Effector memory CD8-positive, alpha-beta T cell (primary cell): ENCODE measurements at regions not wholly inside any gene's neighbourhood (a gene's known extent, or its start where the extent isn't known, plus 50 kb on each side); places are given as distances from the start of the nearest gene placed in this dataset.

Experiments
- ATAC-seq: fragments of 150-1000 bp; cut with Tn5 transposase; replicated peaks from 2 replicates; pipeline ENCODE4 v1.10.0; 2021; ENCODE audit warnings: mild to moderate bottlenecking, moderate library complexity
- DNase-seq, 3 experiments: peaks; one replicate each; pipeline ENCODE4 v3.0.0; 2021
- H3K27ac Mint-ChIP-seq, 2 donors: one replicate each; pipeline ENCODE4 v1.8.0; 2022; ENCODE audit warnings: mild to moderate bottlenecking in 2 of 2, mixed read lengths in 2 of 2, moderate library complexity in 2 of 2
- H3K27me3 Mint-ChIP-seq, 2 donors: one replicate each; pipeline ENCODE4 v1.8.0; 2022; ENCODE audit warnings: mixed read lengths in 2 of 2
- H3K36me3 Mint-ChIP-seq: one replicate; pipeline ENCODE4 v1.8.0; 2022; ENCODE audit warnings: mild to moderate bottlenecking, moderate library complexity, mixed read lengths; ENCODE audit not compliant: insufficient read depth
- H3K4me1 Mint-ChIP-seq, 2 donors: one replicate each; pipeline ENCODE4 v1.8.0; 2022; ENCODE audit warnings: low read depth in 2 of 2, mixed read lengths in 2 of 2
- H3K4me3 Mint-ChIP-seq, 2 donors: one replicate each; pipeline ENCODE4 v1.8.0; 2022; ENCODE audit warnings: mild to moderate bottlenecking in 2 of 2, mixed read lengths in 2 of 2, moderate library complexity in 2 of 2
- H3K9me3 Mint-ChIP-seq, 2 donors: one replicate each; pipeline ENCODE4 v1.8.0; 2022; ENCODE audit warnings: mixed read lengths in 2 of 2

DNA sequence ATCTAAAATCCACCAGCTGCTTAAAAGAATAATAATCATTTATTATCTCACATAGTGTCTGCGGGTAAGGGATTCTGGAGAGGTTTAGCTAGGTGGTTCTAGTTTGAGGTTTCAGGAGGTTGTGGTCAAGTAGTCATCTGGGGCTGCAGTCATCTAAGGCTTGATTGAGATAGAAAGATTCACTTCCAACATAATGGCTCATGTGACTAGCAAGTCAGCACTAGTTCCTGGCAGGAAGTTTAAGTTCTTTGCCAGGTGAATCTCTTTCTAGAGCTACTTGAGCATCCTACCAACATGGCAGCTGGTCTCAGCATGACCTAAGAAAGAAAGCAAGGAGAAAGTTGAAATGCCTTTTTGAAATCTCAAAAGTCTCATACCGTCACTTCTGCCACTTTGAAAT, 128.8 kb downstream of the EDN1 start:
- ATAC-seq = no peak
- H3K9me3 Mint-ChIP-seq = peaks cover 0 to 2% of the 10 kb centered on the region in 2 donors
- H3K4me1 Mint-ChIP-seq = no peaks in the 10 kb centered on the region
- DNase-seq = no peak
- no peak overlapping the region for H3K4me3 Mint-ChIP-seq
- H3K36me3 Mint-ChIP-seq = no peaks in the 10 kb centered on the region
- peaks cover 0 to 7% of the 10 kb centered on the region in 2 donors for H3K27me3 Mint-ChIP-seq
- H3K27ac Mint-ChIP-seq = no peak overlapping the region

DNA sequence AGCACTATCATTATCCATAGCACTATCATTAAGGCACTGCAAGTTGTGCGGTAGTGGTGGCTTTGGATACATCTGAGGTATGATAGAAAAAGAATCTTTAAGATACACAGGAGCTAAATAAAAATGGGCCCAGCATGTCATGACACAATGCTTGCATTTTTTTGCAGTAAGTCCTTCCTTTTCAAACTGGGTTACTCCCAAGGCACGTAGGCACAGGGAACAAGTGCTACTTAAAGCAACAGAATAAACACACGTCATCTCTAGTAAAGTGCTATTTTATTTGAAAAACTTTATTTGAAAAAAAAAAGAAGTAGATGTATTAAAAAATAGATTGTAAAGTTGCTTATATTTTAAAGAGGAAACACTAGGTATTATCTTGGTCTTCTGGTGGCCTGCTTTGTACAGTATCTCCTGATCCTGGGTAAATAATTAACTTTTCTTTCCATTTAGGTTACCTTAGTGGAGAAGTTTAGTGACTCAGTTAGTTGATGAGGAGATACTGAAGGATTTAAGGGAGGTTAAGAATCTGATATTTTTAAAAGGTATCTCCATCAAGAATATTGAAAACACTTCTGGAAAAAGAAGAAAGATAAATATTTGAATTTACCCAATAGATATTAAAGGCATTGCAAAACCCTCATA, 129.6 kb downstream of the EDN1 start:
- Mint-ChIP-seq H3K36me3 (no peaks in the 10 kb centered on the region), H3K4me3 (no peak overlapping the region), H3K27me3 (peaks cover 0 to 7% of the 10 kb centered on the region in 2 donors), H3K27ac (no peak overlapping the region), H3K4me1 (no peaks in the 10 kb centered on the region), H3K9me3 (peaks cover 0 to 2% of the 10 kb centered on the region in 2 donors)
- no peak for ATAC-seq
- DNase-seq = no peak

DNA sequence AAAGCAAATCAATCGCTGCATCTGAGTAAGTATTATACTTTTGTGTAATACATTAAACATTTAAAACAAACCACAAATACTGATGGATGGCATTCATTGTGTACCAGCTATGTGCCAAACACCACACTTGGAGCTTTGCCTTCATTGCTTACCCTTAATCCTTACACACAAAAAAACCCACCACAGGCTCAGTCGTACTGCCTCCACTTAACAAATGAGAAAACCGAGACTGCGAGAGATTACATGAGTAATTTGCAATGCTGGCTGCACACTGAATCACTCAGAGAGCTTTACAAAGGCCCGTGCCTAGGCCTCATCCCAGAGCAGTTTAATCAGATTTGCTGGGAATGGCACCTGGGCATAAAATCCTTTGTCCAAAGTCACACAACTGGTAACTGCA, 130.5 kb downstream of the EDN1 start:
- DNase-seq (no peak), ATAC-seq (no peak)
- peaks cover 0 to 2% of the 10 kb centered on the region in 2 donors for H3K9me3 Mint-ChIP-seq
- no peaks in the 10 kb centered on the region for H3K4me1 Mint-ChIP-seq
- H3K4me3 Mint-ChIP-seq = no peak overlapping the region
- no peaks in the 10 kb centered on the region for H3K36me3 Mint-ChIP-seq
- no peak overlapping the region for H3K27ac Mint-ChIP-seq
- peaks cover 0 to 7% of the 10 kb centered on the region in 2 donors for H3K27me3 Mint-ChIP-seq

DNA sequence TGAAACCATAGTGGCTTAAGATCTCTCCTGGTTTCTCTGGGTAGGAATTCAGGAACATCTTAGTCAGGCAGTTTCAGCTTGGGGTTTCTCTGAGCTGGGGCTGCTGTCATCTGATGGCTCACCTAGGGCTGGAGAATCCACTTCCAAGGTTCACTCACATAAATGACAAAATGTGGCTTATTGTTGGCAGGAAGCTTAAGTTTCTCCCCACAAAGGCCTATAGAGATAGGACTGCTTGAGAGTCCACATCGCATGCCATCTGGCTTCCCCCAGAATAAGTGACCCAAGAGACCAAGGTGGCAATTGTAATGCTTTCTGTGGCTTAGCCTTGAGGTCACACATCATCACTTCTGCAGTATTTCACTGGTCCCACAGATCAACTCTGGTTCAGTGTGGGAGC, 131.4 kb downstream of the EDN1 start:
- Mint-ChIP-seq H3K9me3 (peaks cover 0 to 2% of the 10 kb centered on the region in 2 donors), H3K27ac (no peak overlapping the region), H3K4me1 (no peaks in the 10 kb centered on the region), H3K36me3 (no peaks in the 10 kb centered on the region), H3K4me3 (no peak overlapping the region), H3K27me3 (peaks cover 0 to 7% of the 10 kb centered on the region in 2 donors)
- DNase-seq (no peak), ATAC-seq (no peak)

DNA sequence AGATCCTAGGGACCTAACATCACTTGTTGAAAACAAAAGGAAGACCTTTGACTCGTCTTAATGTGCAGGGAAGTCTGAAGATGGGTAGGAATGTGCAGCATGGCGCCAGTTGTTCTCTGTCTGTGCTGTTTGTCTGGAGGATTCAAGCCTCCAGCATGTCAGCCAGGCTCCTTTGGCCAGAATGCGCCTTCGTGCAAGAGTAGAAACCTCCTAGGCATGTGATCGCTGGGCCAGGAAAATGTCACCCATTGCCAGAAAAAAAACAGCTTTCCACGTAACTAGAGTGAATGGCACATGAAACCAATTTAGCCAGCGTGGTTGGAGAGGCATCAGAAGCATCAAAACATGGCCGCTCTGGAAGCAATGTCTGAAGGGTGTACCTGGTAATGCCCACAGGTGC, 132.7 kb downstream of the EDN1 start:
- no peak for ATAC-seq
- H3K27me3 Mint-ChIP-seq = peaks cover 0 to 7% of the 10 kb centered on the region in 2 donors
- no peaks in the 10 kb centered on the region for H3K9me3 Mint-ChIP-seq

DNA sequence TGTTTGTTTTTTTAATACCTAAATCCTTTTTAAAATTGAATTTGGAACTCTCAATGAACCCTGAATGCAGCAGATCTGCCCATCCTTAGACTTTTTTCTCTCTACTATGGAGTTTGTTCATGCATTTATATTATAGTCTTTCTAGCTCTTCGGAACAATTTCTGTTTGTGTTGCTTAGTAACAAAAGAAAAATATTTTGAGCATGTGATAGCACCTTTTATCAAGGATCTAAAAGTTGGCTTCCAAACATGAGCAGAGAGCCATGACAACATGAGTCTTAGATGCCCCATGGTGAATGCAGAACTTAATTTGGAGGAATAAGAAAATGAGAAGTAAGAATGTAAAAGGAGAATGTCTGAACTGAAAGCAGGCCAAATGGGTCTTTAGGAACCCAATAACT, 133.7 kb downstream of the EDN1 start:
- no peaks in the 10 kb centered on the region for H3K9me3 Mint-ChIP-seq
- H3K27me3 Mint-ChIP-seq = peaks cover 0 to 2% of the 10 kb centered on the region in 2 donors
- H3K4me1 Mint-ChIP-seq = no peaks in the 10 kb centered on the region
- no peak for ATAC-seq
- no peak overlapping the region for H3K4me3 Mint-ChIP-seq
- no peak for DNase-seq
- H3K36me3 Mint-ChIP-seq = no peaks in the 10 kb centered on the region
- no peak overlapping the region for H3K27ac Mint-ChIP-seq

More for the DNA sequence above, 132.7 kb downstream of the EDN1 start:
- Mint-ChIP-seq H3K4me3 (no peak overlapping the region), H3K36me3 (no peaks in the 10 kb centered on the region), H3K27ac (no peak overlapping the region), H3K4me1 (no peaks in the 10 kb centered on the region)
- no peak for DNase-seq

DNA sequence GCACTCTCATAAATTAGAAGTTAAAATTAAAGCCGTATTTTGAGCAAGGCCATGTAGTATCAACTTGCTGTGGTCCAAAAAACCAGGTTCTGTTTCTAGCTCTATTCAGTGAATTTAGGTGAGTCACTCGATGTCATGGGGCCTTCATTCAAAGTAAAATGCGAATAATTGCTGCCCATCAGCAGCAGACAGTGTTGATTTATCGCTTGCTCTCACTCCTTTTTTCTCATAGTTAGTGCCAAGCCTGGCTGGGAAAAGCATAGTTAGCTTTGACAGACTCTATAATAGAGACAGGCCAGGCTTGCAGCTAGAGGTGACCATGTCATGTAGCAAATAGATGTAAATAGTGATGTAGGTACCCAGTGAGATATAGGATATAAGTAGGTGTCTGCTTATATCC, 136.0 kb downstream of the EDN1 start:
- H3K9me3 Mint-ChIP-seq = peaks cover 0 to 2% of the 10 kb centered on the region in 2 donors
- H3K27me3 Mint-ChIP-seq = no peaks in the 10 kb centered on the region
- no peak overlapping the region for H3K27ac Mint-ChIP-seq
- DNase-seq (no peak), ATAC-seq (no peak)
- no peaks in the 10 kb centered on the region for H3K36me3 Mint-ChIP-seq
- H3K4me3 Mint-ChIP-seq = no peak overlapping the region
- no peaks in the 10 kb centered on the region for H3K4me1 Mint-ChIP-seq

DNA sequence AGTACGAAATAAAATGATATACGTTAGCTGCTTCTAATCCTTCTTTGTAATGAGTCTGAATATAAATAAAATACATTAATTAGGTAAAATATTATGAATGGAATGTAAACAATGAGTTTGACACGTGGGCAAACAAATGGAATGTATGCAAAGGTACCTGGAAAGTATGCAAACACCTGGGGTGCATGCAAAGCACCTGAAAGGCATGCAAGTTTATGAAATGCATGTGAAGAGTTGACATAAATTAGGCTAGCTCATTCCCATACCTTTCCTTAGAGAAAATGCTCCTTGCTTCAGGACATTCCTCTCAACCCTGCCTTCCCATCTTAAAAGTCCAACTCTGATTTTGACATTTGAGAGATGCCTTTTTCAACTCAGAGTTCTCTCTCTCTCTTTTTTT, 140.9 kb downstream of the EDN1 start:
- ATAC-seq = no peak
- Mint-ChIP-seq H3K27me3 (no peaks in the 10 kb centered on the region), H3K36me3 (no peaks in the 10 kb centered on the region), H3K4me3 (no peak overlapping the region), H3K4me1 (no peaks in the 10 kb centered on the region), H3K27ac (no peak overlapping the region), H3K9me3 (peaks cover 0 to 6% of the 10 kb centered on the region in 2 donors)
- DNase-seq = no peak

DNA sequence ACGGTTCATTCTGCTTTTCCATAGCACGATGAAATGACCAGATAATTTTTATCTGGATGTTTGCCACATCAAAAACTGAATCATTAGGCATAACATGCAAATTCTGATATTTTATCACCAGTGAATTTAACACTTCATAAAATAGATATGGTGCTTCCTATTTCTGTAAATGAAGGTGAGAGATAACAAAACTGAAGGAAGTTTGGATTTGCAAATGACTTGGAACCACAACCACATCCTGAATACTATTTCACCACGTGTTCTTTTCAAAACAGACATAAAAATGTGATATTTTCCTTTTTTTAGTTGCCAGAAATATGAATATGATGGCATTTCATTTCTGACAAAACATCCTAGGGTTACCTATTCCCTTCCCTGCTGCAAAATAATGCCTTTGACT, 146.1 kb downstream of the EDN1 start:
- no peak overlapping the region for H3K4me3 Mint-ChIP-seq
- H3K9me3 Mint-ChIP-seq = peaks cover 0 to 5% of the 10 kb centered on the region in 2 donors
- no peak for DNase-seq
- H3K27me3 Mint-ChIP-seq = no peaks in the 10 kb centered on the region
- no peaks in the 10 kb centered on the region for H3K4me1 Mint-ChIP-seq
- no peaks in the 10 kb centered on the region for H3K36me3 Mint-ChIP-seq
- ATAC-seq = no peak
- no peak overlapping the region for H3K27ac Mint-ChIP-seq

DNA sequence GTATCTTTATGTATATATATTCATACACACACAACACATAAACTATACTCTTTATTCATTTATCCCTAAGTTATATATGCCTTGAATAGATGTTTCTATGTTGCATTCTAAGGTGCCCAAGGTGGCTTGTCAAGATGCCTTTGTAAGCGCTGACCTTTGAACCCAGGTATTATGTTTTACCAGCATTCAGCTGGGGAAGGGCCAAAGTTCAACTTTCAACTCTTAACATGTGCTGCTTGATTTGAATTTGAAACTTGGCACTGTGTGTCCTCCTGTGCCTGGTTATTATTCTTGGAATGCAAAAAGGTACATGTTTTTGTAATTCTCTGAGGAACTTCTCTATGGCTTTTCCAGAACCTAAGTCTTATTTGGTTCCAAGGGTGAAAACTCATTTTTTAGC, 146.5 kb downstream of the EDN1 start:
- no peak for ATAC-seq
- no peaks in the 10 kb centered on the region for H3K4me1 Mint-ChIP-seq
- H3K27me3 Mint-ChIP-seq = no peaks in the 10 kb centered on the region
- no peak overlapping the region for H3K27ac Mint-ChIP-seq
- no peaks in the 10 kb centered on the region for H3K36me3 Mint-ChIP-seq
- DNase-seq = no peak
- H3K9me3 Mint-ChIP-seq = peaks cover 0 to 5% of the 10 kb centered on the region in 2 donors
- no peak overlapping the region for H3K4me3 Mint-ChIP-seq

DNA sequence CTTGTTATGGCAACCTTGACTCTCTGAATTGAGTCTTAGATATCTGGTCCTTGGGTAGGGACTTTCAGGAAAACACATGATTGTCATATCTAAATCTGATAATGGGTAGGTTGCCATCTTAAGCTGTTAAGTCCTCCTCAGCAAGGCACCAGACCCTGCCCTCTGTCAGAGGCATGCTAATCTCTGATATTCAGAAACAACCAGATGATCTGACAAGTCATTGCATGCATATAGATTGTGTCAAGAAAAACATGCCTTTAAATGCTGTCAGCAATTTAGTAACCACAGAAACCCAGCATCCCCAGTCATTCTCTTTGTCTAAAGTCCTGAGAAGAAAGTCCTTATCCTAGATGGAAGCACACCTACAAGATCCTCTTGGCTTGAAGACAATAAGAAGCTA, 149.1 kb downstream of the EDN1 start:
- DNase-seq = no peak
- Mint-ChIP-seq H3K36me3 (no peaks in the 10 kb centered on the region), H3K27me3 (no peaks in the 10 kb centered on the region), H3K27ac (no peak overlapping the region), H3K4me1 (no peaks in the 10 kb centered on the region), H3K9me3 (peaks cover 0 to 3% of the 10 kb centered on the region in 2 donors), H3K4me3 (no peak overlapping the region)
- ATAC-seq = no peak

DNA sequence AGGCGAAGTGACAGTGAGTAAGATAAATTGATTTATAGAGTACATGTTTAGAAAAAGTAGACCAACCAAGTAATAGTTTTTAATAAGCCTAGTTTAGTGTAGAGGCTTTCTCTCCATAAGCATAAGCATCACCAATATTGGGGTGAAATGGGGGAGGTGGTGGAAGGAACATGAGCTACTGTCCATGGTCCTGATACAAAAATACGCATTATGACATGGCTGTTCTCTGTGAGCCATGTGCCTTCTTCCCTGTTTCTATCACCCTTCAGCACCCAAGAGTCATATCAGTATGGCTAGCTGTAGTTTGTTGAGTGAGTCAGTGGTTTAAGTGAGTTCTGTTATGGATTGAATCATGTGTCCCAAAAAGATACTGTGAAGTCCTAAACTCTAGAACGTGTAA, 150.8 kb downstream of the EDN1 start:
- Mint-ChIP-seq H3K27me3 (no peaks in the 10 kb centered on the region), H3K27ac (no peak overlapping the region), H3K4me3 (no peak overlapping the region), H3K36me3 (no peaks in the 10 kb centered on the region), H3K9me3 (peaks cover 0 to 1% of the 10 kb centered on the region in 2 donors), H3K4me1 (no peaks in the 10 kb centered on the region)
- no peak for DNase-seq
- ATAC-seq = no peak

DNA sequence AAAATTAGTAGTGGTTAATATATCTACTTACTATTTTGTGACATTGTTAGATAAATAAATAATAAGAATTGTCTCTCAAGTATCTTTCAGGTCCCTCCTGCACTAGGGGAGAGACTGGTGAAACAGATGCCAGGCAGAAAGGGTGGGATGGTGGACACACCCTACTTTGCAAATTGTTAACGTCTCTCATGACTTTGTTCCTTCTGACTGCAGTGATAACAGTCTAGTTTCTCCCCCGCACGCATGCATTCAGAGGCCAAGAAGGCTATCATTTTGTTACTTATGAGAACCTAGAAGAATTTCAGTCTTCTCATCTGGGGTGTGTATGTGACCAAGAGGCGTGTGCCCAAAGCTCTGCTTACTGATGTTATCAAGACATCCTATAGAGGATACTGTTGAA, 152.3 kb downstream of the EDN1 start:
- Mint-ChIP-seq H3K27me3 (no peaks in the 10 kb centered on the region), H3K27ac (no peak overlapping the region), H3K36me3 (no peaks in the 10 kb centered on the region), H3K4me3 (no peak overlapping the region), H3K9me3 (no peaks in the 10 kb centered on the region), H3K4me1 (no peaks in the 10 kb centered on the region)
- ATAC-seq (no peak), DNase-seq (no peak)

DNA sequence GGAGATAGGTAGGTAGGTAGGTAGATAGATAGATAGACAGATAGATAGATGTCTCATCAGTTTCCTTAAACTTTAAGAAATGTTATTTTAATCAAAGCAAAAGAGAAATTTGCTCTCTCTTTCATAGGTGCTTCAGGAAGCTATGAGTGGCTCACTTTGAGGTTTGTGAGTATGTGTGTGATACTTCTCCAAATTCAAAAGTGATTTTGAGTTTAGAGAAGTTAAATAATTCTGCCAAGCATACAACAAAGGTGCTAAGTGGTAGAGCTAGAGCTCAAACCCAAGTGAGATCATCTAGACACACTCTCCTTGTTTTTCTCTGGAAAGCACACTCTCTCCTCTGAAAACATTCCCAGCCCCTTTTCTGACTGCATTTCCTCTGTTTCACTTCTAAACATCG, 156.2 kb downstream of the EDN1 start:
- no peak for ATAC-seq
- H3K27ac Mint-ChIP-seq = no peak overlapping the region
- no peak for DNase-seq
- no peak overlapping the region for H3K4me3 Mint-ChIP-seq
- H3K27me3 Mint-ChIP-seq = peaks cover 0 to 9% of the 10 kb centered on the region in 2 donors
- H3K9me3 Mint-ChIP-seq = peaks cover 2 to 16% of the 10 kb centered on the region in 2 donors
- no peaks in the 10 kb centered on the region for H3K36me3 Mint-ChIP-seq
- no peaks in the 10 kb centered on the region for H3K4me1 Mint-ChIP-seq

DNA sequence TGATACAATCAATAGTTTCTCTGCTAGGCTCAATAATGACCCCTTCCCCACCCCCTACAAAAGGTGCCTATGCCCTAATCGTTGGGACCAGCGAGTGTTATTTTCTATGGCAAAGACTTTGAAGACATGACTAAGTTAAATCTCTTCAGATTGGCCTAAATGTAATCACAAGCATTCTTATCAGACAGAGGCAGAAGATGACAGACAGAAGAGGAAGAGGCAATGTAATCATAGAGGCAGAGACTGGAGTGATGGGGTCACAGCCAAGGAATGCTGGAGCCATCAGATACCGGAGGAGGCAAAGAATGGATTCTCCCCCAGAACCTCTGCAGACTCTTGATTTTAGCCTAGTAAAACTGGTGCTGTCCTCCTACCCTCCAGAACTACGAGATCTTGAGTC, 159.3 kb downstream of the EDN1 start:
- Mint-ChIP-seq H3K4me1 (no peaks in the 10 kb centered on the region), H3K4me3 (no peak overlapping the region), H3K9me3 (peaks cover 8 to 30% of the 10 kb centered on the region in 2 donors), H3K36me3 (no peaks in the 10 kb centered on the region), H3K27me3 (peaks cover 0 to 10% of the 10 kb centered on the region in 2 donors), H3K27ac (no peak overlapping the region)
- DNase-seq (no peak), ATAC-seq (no peak)
